T47D (cell line): ENCODE measurements at regions not wholly inside any gene's neighbourhood (a gene's known extent, or its start where the extent isn't known, plus 50 kb on each side); places are given as distances from the start of the nearest gene placed in this dataset.

Source experiments
- DNase-seq, 2 experiments: peaks; one replicate each; pipeline versions ENCODE4 v3.0.0 to v3.0.0-alpha.2; 2011 to 2012; ENCODE audit warnings: low read depth in 1 of 2, low spot score in 1 of 2
- JUND ChIP-seq: IDR thresholded peaks from 2 replicates; pipeline ENCODE4 v1.6.1; 2012; ENCODE audit warnings: low read depth
- in situ Hi-C: cut with HindIII; loops from 2 replicates; pipeline ENCODE4 v1.10.0; 2016; ENCODE audit warnings: low sequenced_read_pairs, low pct_unique_long_range_greater_than_20kb

- TF ChIP-seq JUND: no peak
- in situ Hi-C loops: no loop called here
- no peak for DNase-seq
Measured at GRCh38 chr14:55869397-55870049, 248.7 kb upstream of the PELI2 start.

- in situ Hi-C loops: no loop called here
- no peak for TF ChIP-seq JUND
- no peak for DNase-seq
Measured at GRCh38 chr14:55873169-55873568, 245.0 kb upstream of the PELI2 start.

- TF ChIP-seq JUND: no peak
- in situ Hi-C loops: no loop called here
Measured at GRCh38 chr14:55874785-55875184, 243.4 kb upstream of the PELI2 start.

GRCh38 chr14:55877942-55878341 lies 240.3 kb upstream of the PELI2 start:
- DNase-seq: no peak
- in situ Hi-C loops: no loop called here
- no peak for TF ChIP-seq JUND

More at GRCh38 chr14:55874785-55875184, 243.4 kb upstream of the PELI2 start:
- peak; percentile 13 to 30 for DNase-seq

GRCh38 chr14:55881577-55882241 lies 236.5 kb upstream of the PELI2 start:
- in situ Hi-C loops: no loop called here
- no peak for TF ChIP-seq JUND
- DNase-seq: no peak

GRCh38 chr14:55884819-55885218 lies 233.4 kb upstream of the PELI2 start:
- in situ Hi-C loops: no loop called here
- no peak for TF ChIP-seq JUND
- no peak for DNase-seq

- in situ Hi-C loops: no loop called here
- no peak for TF ChIP-seq JUND
- peak in 1 of 2 experiments; percentile 28 for DNase-seq
Measured at GRCh38 chr14:55889124-55889523, 229.1 kb upstream of the PELI2 start.

GRCh38 chr14:55891692-55892091 lies 226.5 kb upstream of the PELI2 start:
- in situ Hi-C loops: no loop called here
- no peak for TF ChIP-seq JUND
- no peak for DNase-seq

- no peak for TF ChIP-seq JUND
- no peak for DNase-seq
- in situ Hi-C loops: no loop called here
Measured at GRCh38 chr14:55892906-55893305, 225.3 kb upstream of the PELI2 start.

GRCh38 chr14:55893705-55894104 lies 224.5 kb upstream of the PELI2 start:
- in situ Hi-C loops: no loop called here
- no peak for DNase-seq
- no peak for TF ChIP-seq JUND

GRCh38 chr14:55897031-55897430 lies 221.2 kb upstream of the PELI2 start:
- no peak for DNase-seq
- TF ChIP-seq JUND: no peak
- in situ Hi-C loops: no loop called here

- no peak for TF ChIP-seq JUND
- in situ Hi-C loops: no loop called here
- no peak for DNase-seq
Measured at GRCh38 chr14:55898938-55899337, 219.3 kb upstream of the PELI2 start.

GRCh38 chr14:55899531-55899930 lies 218.7 kb upstream of the PELI2 start:
- in situ Hi-C loops: no loop called here
- no peak for TF ChIP-seq JUND
- no peak for DNase-seq
